Right lobe of liver (tissue), 6 donors: ENCODE measurements at regions not wholly inside any gene's neighbourhood (a gene's known extent, or its start where the extent isn't known, plus 50 kb on each side); places are given as distances from the start of the nearest gene placed in this dataset.

Source experiments
- ATAC-seq, 4 donors: fragments of 200-7000 bp; cut with Tn5 transposase; one replicate each; pipeline ENCODE4 v1.9.1; 2020; ENCODE audit warnings: mild to moderate bottlenecking in 4 of 4, moderate library complexity in 4 of 4
- DNase-seq, 3 donors: peaks; one replicate each; pipeline ENCODE4 v3.0.0-alpha.2; 2020
- H3K27ac ChIP-seq, 3 donors: fragments of 200-600 bp; one replicate each; pipeline ENCODE4 v1.8.0; 2022
- H3K27me3 ChIP-seq, 2 donors: fragments of 200-600 bp; one replicate each; pipeline ENCODE4 v1.8.0; 2022
- H3K36me3 ChIP-seq, 4 donors: fragments of 200-600 bp; sonication (generic) in 1 of 4; one replicate each; pipeline versions ENCODE4 v1.5.1 to v1.8.0; 2017 to 2022; ENCODE audit warnings: control low read depth in 1 of 4
- H3K4me1 ChIP-seq, 4 donors: fragments of 200-600 bp; sonication (generic) in 1 of 4; one replicate each; pipeline versions ENCODE4 v1.5.1 to v1.8.0; 2017 to 2022; ENCODE audit warnings: control low read depth in 1 of 4
- H3K4me3 ChIP-seq, 3 donors: fragments of 200-600 bp; one replicate each; pipeline ENCODE4 v1.8.0; 2022
- H3K9me3 ChIP-seq, 4 donors: fragments of 200-600 bp; sonication (generic) in 1 of 4; one replicate each; pipeline versions ENCODE4 v1.5.1 to v1.8.0; 2017 to 2022; ENCODE audit warnings: control low read depth in 1 of 4
- POLR2A ChIP-seq: fragments of 450-650 bp; IDR thresholded peaks from one replicate; pipeline ENCODE4 v1.6.1; 2017; ENCODE audit warnings: antibody characterized with exemption, mild to moderate bottlenecking
- WGBS: methylation state at CpG from one replicate; pipeline ENCODE4 v1.1.6; 2018; ENCODE audit warnings: low coverage, low lambda C conversion rate; ENCODE audit not compliant: insufficient coverage; ENCODE audit errors: missing lambda C conversion rate; 5-methylcytosine and 5-hydroxymethylcytosine counted together
- intact Hi-C, 2 donors: fragments of 100-400 bp; cut with DNase I; formaldehyde crosslinking; loops; one replicate each; pipeline versions ENCODE4 v1.11.2 to v1.14.1; 2022
- TF ChIP-seq, protein P1 (sequence below), 4 donors: fragments of 200-600 bp in 3 of 4; fragments of 450-650 bp in 1 of 4; IDR thresholded peaks; one replicate each; pipeline versions ENCODE4 v1.5.1 to v1.8.0; 2016 to 2022; ENCODE audit warnings: antibody characterized with exemption in 4 of 4, mild to moderate bottlenecking in 2 of 4
- donor health status: DM: no; HTN: yes; CAD: no.
- donor health status: DM: no; HTN: no; CAD: no.
- donor health status: DM: no; HTN: no; CAD: no.
- donor health status: DM: no; HTN: yes; CAD: no.
- donor health status: DM: no; HTN: yes; CAD: no.

DNA sequence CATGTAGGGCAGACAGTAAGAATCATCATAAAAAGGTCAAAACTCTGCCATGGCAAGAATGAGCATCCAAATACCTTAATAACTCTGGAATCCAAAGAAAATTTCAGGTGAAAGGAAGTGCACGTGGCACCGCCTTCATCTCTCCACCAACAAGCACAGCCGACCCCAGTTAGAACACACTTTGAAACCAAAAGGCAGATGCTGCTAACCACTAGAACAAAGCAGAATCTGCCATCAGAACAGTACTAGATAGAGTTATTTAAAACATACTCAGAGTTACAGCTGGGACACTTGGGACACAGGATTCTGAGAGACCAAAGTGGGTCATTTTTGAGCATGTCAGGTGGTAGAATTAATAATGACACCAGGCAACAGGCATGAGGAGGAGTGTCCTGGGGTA is 106.7 kb upstream of the SOD1 start:
- no peak for ATAC-seq
- Histone ChIP-seq H3K9me3 (no peaks in the 10 kb centered on the region), H3K27ac (no peak overlapping the region), H3K4me1 (no peaks in the 10 kb centered on the region), H3K27me3 (no peaks in the 10 kb centered on the region), H3K36me3 (no peaks in the 10 kb centered on the region), H3K4me3 (no peak overlapping the region)
- 95% methylated on average over 3 of the region's 3 CpGs for WGBS
- intact Hi-C loops: no loop called here
- TF ChIP-seq, protein P1, sequence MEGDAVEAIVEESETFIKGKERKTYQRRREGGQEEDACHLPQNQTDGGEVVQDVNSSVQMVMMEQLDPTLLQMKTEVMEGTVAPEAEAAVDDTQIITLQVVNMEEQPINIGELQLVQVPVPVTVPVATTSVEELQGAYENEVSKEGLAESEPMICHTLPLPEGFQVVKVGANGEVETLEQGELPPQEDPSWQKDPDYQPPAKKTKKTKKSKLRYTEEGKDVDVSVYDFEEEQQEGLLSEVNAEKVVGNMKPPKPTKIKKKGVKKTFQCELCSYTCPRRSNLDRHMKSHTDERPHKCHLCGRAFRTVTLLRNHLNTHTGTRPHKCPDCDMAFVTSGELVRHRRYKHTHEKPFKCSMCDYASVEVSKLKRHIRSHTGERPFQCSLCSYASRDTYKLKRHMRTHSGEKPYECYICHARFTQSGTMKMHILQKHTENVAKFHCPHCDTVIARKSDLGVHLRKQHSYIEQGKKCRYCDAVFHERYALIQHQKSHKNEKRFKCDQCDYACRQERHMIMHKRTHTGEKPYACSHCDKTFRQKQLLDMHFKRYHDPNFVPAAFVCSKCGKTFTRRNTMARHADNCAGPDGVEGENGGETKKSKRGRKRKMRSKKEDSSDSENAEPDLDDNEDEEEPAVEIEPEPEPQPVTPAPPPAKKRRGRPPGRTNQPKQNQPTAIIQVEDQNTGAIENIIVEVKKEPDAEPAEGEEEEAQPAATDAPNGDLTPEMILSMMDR (IDR thresholded peaks at IDR 0.05): no peak
- no peak for TF ChIP-seq POLR2A
- no peak for DNase-seq

DNA sequence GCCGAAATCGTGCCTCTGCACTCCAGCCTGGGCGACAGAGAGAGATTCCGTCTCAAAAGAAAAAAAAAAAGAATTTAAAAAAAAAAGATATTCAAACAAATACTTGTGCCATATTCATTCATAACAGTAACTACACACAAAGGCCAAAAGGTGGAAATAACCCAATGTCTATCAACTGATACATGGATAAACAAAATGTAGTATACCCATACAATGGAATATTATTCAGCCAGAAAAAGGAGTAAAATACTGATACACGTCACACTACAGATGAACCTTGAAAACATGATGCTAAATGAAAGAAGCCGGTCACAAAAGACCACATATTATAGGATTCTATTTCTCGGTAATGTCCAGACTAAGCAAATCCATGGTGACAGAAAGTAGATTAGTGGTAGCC is 109.4 kb upstream of the SOD1 start:
- Histone ChIP-seq H3K36me3 (no peaks in the 10 kb centered on the region), H3K4me1 (no peaks in the 10 kb centered on the region), H3K9me3 (no peaks in the 10 kb centered on the region), H3K4me3 (no peak overlapping the region), H3K27me3 (no peaks in the 10 kb centered on the region), H3K27ac (no peak overlapping the region)
- TF ChIP-seq, protein P1 (IDR thresholded peaks at IDR 0.05): no peak
- no peak for TF ChIP-seq POLR2A
- DNase-seq (no peak), ATAC-seq (no peak)
- WGBS: 81% methylated on average over 5 of the region's 7 CpGs
- intact Hi-C loops: no loop called here

DNA sequence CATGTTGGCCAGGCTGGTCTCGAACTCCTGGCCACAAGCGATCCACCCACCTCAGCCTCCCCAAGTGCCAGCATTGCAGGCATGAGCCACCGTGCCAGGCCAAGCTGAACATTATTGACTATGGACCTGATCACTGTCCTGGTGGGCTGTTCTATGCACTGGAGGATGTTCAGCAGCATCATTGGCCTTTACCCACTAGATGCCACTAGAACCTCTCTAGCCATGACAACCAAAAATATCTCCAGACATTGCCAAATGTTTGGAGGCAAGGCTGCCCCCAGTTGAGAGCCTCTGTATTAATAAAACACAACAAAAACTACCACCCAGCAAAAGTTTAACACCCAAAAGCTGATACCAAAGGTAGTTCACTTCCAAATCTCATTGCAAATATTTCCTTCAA is 110.8 kb upstream of the SOD1 start:
- Histone ChIP-seq H3K27me3 (no peaks in the 10 kb centered on the region), H3K4me3 (no peak overlapping the region), H3K9me3 (no peaks in the 10 kb centered on the region), H3K4me1 (no peaks in the 10 kb centered on the region), H3K36me3 (no peaks in the 10 kb centered on the region), H3K27ac (no peak overlapping the region)
- WGBS: 94% methylated on average over 2 of the region's 3 CpGs
- TF ChIP-seq, protein P1 (IDR thresholded peaks at IDR 0.05): no peak
- no peak for TF ChIP-seq POLR2A
- no peak for ATAC-seq
- no peak for DNase-seq
- intact Hi-C loops: no loop called here

DNA sequence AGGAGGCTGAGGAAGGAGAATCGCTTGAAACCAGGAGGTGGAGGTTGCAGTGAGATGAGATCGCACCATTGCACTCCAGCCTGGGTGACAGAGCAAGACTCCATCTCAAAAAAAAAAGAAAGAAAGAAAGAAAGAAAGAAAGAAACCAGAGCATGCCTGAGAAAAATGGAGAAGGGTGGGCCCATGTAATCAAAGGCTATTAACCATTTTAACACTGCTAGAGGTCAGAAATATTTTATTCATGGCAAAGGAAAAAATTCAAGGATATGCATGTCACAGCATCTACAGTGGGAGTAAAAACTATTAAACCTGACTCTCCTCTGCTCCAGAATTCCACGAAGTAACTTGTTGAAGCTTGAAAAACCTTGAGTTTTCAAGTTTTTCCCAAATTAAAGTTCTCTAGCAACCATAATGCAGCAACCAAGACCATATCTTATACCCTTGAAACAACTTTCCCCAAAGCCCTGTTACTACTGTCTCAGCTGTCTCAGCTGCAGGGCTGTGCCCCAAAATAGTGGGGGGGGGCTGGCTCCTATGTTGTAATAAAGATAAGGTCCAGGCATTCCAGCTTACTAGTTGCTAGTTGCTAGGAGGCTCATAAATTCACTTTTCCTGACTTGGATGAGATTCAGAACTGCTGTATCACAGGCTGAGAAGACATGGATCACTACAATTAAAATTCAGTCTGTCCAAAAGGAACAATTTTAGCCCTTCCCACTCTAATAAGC is 112.9 kb upstream of the SOD1 start:
- Histone ChIP-seq H3K27ac (no peak overlapping the region), H3K4me1 (peaks cover 0 to 4% (median 0%) of the 10 kb centered on the region in 4 donors), H3K36me3 (no peaks in the 10 kb centered on the region), H3K27me3 (no peaks in the 10 kb centered on the region), H3K4me3 (no peak overlapping the region), H3K9me3 (no peaks in the 10 kb centered on the region)
- TF ChIP-seq POLR2A: no peak
- TF ChIP-seq, protein P1 (IDR thresholded peaks at IDR 0.05): no peak
- DNase-seq (no peak), ATAC-seq (no peak)
- WGBS: 82% methylated on average over 2 of the region's 3 CpGs
- intact Hi-C loops: no loop called here

DNA sequence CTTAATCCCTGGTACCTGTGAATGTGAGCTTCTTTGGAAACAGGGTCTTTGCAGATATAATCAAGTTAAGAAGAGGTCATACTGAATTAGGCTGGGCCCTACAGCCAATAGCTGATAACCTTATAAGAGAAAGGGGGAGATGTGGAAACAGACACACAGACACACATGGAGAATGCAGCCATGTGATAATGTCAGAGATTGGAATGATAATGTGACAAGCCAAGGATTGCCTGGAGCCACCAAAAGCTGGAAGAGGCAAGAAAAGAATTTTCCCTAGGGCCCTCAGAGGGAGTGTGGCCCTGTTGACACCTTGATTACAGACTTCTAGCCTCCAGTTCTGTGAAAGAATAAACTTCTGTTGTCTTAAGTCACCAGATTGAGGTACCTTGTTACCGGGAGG is 114.5 kb upstream of the SOD1 start:
- no peak overlapping the region for H3K4me3 ChIP-seq
- H3K27ac ChIP-seq: no peak overlapping the region
- WGBS: 100% methylated on average over 1 of the region's 1 CpG
- no peak for DNase-seq
- no peaks in the 10 kb centered on the region for H3K36me3 ChIP-seq
- intact Hi-C loops: no loop called here
- H3K9me3 ChIP-seq: no peaks in the 10 kb centered on the region
- no peak for ATAC-seq
- TF ChIP-seq, protein P1 (IDR thresholded peaks at IDR 0.05): no peak
- TF ChIP-seq POLR2A: no peak
- peaks cover 0 to 4% (median 0%) of the 10 kb centered on the region in 4 donors for H3K4me1 ChIP-seq
- H3K27me3 ChIP-seq: no peaks in the 10 kb centered on the region
